ENCODE measurements at regions not wholly inside any gene's neighbourhood (a gene's known extent, or its start where the extent isn't known, plus 50 kb on each side); places are given as distances from the start of the nearest gene placed in this dataset.

DNA sequence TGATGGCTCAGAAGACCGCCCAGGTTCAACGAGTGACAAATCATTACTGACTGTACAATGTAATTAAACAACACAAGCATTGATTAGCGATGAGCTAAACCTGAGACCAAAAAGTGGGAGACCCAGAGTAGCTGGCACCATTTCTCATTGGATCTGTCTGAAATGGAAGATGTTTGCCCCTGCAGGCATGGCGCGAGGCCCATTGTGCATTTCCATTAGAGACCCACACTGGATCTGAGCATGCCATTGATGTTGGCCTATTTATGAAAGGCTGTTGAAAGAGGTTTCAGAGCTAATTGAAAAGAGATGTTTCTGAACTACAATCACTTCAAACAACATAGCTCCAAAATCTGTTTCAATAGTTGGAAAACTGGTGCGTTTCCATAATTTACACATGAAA lies 196.7 kb downstream of the TFAP2B start:
- TF ChIP-seq, protein P1, sequence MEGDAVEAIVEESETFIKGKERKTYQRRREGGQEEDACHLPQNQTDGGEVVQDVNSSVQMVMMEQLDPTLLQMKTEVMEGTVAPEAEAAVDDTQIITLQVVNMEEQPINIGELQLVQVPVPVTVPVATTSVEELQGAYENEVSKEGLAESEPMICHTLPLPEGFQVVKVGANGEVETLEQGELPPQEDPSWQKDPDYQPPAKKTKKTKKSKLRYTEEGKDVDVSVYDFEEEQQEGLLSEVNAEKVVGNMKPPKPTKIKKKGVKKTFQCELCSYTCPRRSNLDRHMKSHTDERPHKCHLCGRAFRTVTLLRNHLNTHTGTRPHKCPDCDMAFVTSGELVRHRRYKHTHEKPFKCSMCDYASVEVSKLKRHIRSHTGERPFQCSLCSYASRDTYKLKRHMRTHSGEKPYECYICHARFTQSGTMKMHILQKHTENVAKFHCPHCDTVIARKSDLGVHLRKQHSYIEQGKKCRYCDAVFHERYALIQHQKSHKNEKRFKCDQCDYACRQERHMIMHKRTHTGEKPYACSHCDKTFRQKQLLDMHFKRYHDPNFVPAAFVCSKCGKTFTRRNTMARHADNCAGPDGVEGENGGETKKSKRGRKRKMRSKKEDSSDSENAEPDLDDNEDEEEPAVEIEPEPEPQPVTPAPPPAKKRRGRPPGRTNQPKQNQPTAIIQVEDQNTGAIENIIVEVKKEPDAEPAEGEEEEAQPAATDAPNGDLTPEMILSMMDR (IDR thresholded peaks at IDR 0.05; ENCODE audit: low read depth, low read length): no peak
- TF ChIP-seq POLR2A (IDR thresholded peaks at IDR 0.05; ENCODE audit: extremely low read depth, insufficient read length) (no peak), MYC (IDR thresholded peaks at IDR 0.05; ENCODE audit: low read depth, low read length) (no peak)
- TF ChIP-seq, protein P2, sequence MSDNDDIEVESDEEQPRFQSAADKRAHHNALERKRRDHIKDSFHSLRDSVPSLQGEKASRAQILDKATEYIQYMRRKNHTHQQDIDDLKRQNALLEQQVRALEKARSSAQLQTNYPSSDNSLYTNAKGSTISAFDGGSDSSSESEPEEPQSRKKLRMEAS (IDR thresholded peaks at IDR 0.05; ENCODE audit: low read depth, low read length): no peak
- H3K4me3 ChIP-seq (ENCODE audit: low read depth, low read length): no peak overlapping the region
- DNase-seq (ENCODE audit: low read depth): no peak

DNA sequence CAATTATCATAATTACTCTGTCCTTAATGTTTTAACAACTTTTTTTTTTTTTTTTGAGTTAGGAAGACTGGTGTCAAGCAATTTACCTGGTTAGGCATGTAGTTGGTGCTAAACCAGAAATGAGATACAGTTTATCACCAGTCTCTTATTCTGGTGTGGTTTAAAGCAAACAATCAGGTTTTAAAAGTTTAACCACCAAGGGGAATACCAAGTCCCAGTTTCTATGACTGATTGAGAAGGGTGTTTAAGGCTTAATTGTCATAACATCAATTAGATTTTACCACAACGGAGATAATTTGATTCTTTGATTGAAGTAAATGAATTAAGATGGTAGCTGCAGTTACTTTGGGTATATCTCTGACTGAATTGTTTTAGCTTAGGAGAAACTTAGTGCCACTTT lies 197.8 kb downstream of the TFAP2B start:
- TF ChIP-seq, protein P1 (IDR thresholded peaks at IDR 0.05; ENCODE audit: low read depth, low read length): no peak
- no peak for TF ChIP-seq POLR2A (IDR thresholded peaks at IDR 0.05; ENCODE audit: extremely low read depth, insufficient read length)
- no peak for DNase-seq (ENCODE audit: low read depth)

DNA sequence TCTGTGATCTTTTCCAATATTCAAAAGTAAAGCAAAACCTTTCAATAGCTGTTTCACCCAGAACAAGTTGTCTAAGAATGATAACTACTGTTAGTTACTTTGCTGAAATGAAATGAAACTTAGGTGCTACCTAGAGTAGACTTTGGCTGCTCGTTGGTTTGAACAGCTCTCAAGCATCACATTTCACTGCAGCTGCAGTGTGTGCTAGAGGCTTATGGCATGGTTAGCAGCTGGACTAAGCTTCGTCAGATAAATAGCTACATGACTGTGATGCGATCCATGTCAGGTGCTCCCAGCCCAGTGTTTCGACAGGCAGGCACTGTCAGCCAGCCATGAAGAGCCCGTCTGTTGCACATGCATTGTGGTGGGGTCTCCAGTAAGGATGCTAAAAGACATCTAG lies 201.1 kb downstream of the TFAP2B start:
- DNase-seq (ENCODE audit: low read depth): no peak
- H3K4me3 ChIP-seq (ENCODE audit: low read depth, low read length): no peak overlapping the region
- TF ChIP-seq, protein P2 (IDR thresholded peaks at IDR 0.05; ENCODE audit: low read depth, low read length): no peak
- no peak for TF ChIP-seq POLR2A (IDR thresholded peaks at IDR 0.05; ENCODE audit: extremely low read depth, insufficient read length)
- TF ChIP-seq, protein P1 (IDR thresholded peaks at IDR 0.05; ENCODE audit: low read depth, low read length): no peak
- no peak for TF ChIP-seq MYC (IDR thresholded peaks at IDR 0.05; ENCODE audit: low read depth, low read length)

More for the DNA sequence above, 197.8 kb downstream of the TFAP2B start:
- no peak overlapping the region for H3K4me3 ChIP-seq (ENCODE audit: low read depth, low read length)

DNA sequence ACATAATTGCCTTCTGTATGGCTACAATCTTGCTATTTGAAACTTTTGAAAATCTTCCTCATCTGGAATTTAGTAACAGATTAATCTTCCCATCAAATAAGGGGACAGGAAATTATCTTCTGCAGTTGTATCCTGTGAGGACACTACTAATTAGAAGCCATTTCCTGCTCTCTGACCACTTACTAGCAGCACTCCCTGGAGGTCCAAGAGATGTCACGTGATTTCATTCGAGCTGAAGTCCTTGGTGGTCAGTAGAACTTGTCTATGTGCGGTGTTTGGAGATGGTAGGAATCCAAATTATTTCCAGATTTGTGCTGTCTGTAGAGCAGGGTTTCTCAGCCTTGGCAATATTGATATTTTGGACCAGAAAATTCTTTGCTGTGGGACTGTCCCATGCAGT lies 202.5 kb downstream of the TFAP2B start:
- TF ChIP-seq, protein P1 (IDR thresholded peaks at IDR 0.05; ENCODE audit: low read depth, low read length): no peak
- TF ChIP-seq, protein P2 (IDR thresholded peaks at IDR 0.05; ENCODE audit: low read depth, low read length): no peak
- TF ChIP-seq POLR2A (IDR thresholded peaks at IDR 0.05; ENCODE audit: extremely low read depth, insufficient read length) (no peak), MYC (IDR thresholded peaks at IDR 0.05; ENCODE audit: low read depth, low read length) (no peak)
- no peak for DNase-seq (ENCODE audit: low read depth)
- no peak overlapping the region for H3K4me3 ChIP-seq (ENCODE audit: low read depth, low read length)

DNA sequence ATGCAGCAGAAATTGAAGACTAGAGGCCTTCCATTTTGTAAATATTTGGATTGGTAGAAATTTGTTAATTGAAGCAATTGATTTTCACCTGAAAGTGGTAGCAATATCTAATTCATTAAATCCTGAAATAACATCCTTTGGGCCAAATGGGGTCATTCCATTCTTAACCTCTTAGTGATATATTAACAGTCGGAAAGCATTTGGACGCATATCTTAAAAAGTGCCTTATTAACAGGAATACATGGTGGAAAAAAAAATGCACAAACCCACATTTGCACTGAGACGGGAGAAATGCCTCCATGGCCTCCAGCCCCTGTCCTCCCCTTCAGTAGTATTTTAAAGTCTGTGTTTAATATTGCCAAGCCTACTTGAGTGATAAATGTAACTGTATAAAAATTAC lies 205.5 kb downstream of the TFAP2B start:
- DNase-seq (ENCODE audit: low read depth): no peak
- no peak overlapping the region for H3K4me3 ChIP-seq (ENCODE audit: low read depth, low read length)
- TF ChIP-seq POLR2A (IDR thresholded peaks at IDR 0.05; ENCODE audit: extremely low read depth, insufficient read length): no peak
- TF ChIP-seq, protein P1 (IDR thresholded peaks at IDR 0.05; ENCODE audit: low read depth, low read length): no peak
- TF ChIP-seq, protein P2 (IDR thresholded peaks at IDR 0.05; ENCODE audit: low read depth, low read length): no peak
- no peak for TF ChIP-seq MYC (IDR thresholded peaks at IDR 0.05; ENCODE audit: low read depth, low read length)
